NCI-H146 treated with DMSO at 0.1 percent for 48 hours (cell line): ENCODE measurements at regions not wholly inside any gene's neighbourhood (a gene's known extent, or its start where the extent isn't known, plus 50 kb on each side); places are given as distances from the start of the nearest gene placed in this dataset.
"Not testable (repeated sequence)": the region's sequence is repeated elsewhere in the genome, so short reads cannot be mapped to it uniquely, and the experiment has no call there.

Source experiments
- DNase-seq: peaks from one replicate; lab custom pipeline; 2025; ENCODE audit not compliant: unreplicated experiment; lab: John Stamatoyannopoulos, UW

GRCh38 chr12:105861227-105861626 is 277.5 kb downstream of the NUAK1 start:
- no peak for DNase-seq

DNA sequence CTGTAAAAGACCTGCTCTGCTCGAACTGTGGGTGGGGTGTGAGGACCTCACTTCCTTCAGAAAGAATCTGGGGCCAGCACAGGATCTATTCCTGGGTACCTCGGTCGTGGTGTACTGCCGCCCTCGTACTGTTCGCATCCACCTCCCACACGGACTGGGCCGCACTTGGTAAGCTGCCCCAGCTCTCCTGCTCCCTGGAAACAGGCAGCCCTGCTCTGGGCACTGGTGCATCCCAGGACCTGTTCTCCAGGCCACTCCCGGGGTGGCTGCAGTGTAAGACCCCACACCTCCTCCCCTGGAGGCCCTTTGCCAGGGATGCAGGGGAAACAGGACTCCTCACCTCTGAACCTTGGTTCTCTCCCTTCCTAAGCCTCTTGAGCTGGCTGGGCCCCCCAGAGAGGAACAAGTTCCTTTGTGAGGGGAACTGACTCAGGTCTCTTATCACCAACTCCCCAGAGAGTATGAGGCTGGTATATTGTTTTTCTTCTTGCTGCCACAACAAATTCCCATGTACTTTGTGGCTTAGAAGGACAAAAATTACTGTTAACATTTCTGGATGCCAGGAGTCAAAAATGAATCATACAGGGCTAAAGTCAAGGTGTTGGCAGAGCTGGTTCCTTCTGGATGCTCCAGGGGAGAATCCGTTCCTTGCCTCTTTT is 276.5 kb downstream of the NUAK1 start:
- no peak for DNase-seq

- no peak for DNase-seq
These were observed 274.4 kb downstream of the NUAK1 start for GRCh38 chr12:105864316-105864715.

DNA sequence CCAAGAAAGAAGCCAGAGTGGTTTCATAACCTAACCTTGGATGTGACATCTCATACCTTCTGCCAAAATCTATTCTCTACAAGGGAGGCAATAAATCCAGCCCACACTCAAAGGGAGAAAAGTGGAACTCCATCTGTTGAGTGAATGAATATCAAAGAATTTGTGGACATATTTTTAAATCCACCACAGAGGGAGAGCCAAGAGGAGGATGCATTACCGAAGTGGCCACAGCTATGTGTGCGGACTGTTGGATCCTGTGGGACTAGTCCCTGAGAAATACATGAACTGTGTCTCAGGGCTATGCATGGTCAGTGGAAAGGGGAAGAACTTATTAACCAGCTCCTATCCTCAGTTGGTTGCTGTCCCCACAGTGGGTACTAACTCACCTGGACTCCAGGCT is 273.9 kb downstream of the NUAK1 start:
- DNase-seq, result no peak

DNA sequence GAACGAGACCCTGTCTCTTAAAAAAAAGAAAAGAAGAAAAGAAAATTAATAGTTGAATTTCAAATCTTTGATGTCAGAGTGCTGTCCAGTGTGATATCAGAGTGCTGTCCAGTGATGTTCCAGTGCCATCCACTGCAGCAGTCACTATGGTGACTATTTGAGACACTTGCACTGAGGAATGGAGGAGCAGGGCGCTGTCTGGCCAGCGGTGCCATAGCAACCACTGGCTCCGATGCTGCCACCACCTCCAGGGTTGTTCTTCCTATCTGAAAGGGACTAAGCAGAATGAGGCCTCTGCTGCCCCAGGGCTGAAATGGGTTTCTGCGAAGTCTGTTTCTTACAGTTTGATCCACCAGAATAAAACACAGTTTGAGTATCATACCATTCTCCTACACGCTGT is 272.9 kb downstream of the NUAK1 start:
- no peak for DNase-seq

DNA sequence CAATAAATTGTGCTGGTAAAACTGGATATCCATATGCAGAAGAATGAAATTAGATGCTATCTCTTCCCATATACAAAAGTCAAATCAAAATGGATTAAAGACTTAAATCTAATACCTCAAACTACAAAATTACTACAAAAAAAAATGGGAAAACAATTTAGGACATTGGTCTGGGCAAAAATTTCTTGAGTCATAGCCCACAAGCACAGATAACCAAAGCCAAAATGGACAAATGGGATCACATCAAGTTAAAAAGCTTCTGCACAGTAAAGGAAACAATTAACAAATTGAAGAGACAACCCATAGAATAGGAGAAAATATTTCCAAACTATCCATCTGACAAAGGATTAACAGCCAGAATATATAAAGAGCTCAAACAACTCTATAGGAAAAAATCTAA is 264.6 kb downstream of the NUAK1 start:
- no peak for DNase-seq

GRCh38 chr12:105876396-105876927 is 262.3 kb downstream of the NUAK1 start:
- no peak for DNase-seq

GRCh38 chr12:105878964-105879363 is 259.8 kb downstream of the NUAK1 start:
- DNase-seq, result no peak

GRCh38 chr12:105880824-105881388 is 257.8 kb downstream of the NUAK1 start:
- no peak for DNase-seq

- DNase-seq, result no peak
These were observed 256.4 kb downstream of the NUAK1 start for GRCh38 chr12:105882404-105882803.

GRCh38 chr12:105887131-105887530 is 251.6 kb downstream of the NUAK1 start:
- no peak for DNase-seq

DNA sequence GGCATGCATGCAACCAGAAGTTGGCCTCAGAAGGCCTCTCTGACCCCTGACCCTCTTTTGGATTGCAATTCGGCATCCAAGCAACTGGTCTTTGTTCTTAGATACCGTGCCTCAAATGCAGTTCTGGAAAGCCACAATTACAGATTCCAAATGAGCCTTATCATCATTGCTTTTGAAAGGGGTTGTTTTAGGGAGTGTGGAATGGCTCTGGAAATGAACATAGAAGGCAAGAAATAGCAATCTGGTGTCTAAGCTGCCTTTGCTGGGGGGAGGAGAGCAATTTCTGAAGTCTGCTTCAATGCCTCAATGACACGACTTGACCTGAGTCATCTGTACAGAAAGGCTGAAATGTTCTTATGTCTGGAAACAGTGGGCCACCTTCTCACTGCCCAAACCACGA is 250.1 kb downstream of the NUAK1 start:
- DNase-seq, result no peak

GRCh38 chr12:105892362-105892910 is 246.3 kb downstream of the NUAK1 start:
- DNase-seq, result no peak

GRCh38 chr12:105895197-105895832 is 243.4 kb downstream of the NUAK1 start:
- DNase-seq, result not testable (repeated sequence)

- DNase-seq, result no peak
These were observed 241.4 kb downstream of the NUAK1 start for GRCh38 chr12:105897311-105897725.

DNA sequence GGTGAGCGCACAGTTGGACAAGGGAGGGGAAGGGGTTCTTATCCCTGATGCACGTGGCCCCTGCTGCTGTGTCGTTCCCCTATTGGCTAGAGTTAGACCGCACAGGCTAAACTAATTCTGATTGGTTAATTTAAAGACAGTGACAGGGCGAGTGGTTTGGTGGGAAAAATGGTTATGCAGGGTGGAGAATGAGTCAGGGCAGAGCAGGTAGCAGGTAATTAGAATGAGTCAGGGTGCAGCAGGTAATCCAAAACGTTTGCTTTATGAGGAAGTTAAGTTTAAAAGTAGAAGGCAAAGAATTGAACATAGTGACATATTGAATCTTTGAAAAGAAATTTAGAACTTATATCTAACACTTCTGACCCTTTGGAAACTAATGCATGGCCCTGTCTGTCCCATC is 240.5 kb downstream of the NUAK1 start:
- not testable (repeated sequence) for DNase-seq

DNA sequence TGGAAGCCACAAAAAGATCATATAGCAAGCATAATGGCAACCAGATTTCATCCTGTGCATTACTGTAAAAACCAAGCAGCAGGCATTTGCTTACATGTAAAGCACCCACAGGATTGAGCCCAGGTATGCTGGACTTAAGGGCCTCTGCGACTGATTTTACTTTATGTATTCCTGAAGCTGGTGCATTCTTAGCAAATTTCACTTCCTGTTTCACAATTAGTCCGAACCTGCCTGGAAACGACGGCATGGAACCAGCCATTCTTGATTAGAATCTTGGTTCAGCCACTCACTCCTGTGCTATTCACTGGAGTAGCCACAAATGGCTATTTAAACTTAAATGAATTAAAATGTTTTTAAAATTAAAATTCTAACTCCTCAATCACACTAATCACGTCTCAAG is 239.2 kb downstream of the NUAK1 start:
- no peak for DNase-seq

DNA sequence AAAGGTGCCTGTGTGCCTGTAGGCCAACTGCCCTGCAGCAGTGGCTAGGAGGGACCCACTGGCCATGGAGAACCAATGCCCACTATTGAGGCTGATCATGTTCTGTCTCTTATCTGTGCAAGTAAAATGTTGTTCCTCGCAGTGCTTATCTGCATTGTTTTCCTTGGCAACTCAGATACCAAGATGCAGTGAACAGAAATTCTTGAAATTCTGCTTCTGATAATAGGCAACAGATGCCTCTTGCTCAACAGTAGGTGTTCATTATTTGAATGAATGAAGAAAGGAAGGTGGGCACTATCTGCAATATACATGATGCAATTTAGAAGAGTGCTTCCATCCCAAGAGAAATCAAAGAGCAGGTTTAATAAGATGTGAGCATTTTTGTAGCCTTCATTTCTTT is 232.2 kb downstream of the NUAK1 start:
- no peak for DNase-seq

DNA sequence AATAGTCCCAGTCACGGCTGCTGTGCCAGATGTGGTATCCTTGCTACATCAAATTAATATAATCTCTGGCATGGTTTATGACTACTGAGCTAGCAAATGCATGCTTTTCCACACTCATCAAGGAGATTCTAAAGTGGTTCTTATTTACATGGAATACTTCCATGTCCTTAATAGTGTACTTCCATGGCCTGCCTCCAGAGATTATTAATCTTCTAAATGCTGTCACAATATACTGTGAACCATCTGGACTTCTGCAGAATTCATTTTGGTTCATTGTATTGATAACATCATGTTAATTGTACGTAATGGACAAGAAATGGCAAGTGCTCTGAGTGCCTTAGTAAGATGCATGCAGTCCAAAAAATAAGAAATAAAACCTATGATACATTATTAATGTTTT is 230.8 kb downstream of the NUAK1 start:
- no peak for DNase-seq

GRCh38 chr12:105910030-105910429 is 228.7 kb downstream of the NUAK1 start:
- DNase-seq, result no peak

- DNase-seq, result no peak
These were observed 226.8 kb downstream of the NUAK1 start for GRCh38 chr12:105911966-105912365.
